ENCODE measurements at regions not wholly inside any gene's neighbourhood (a gene's known extent, or its start where the extent isn't known, plus 50 kb on each side); places are given as distances from the start of the nearest gene placed in this dataset.
A peak's percentile ranks its signal among the peaks of the same experiment; 100 is the strongest.

- H3K9me3 Mint-ChIP-seq (ENCODE audit: unreplicated experiment) = peaks cover 9% of the 10 kb centered on the region
- DNase-seq = peak; percentile 52
- H3K27ac Mint-ChIP-seq (ENCODE audit: unreplicated experiment) = peak overlapping the region; percentile 98
Observed at GRCh38 chr18:57915865-57916582, 112.9 kb upstream of the ATP8B1 start.

GRCh38 chr18:57915248-57915647 lies 112.1 kb upstream of the ATP8B1 start:
- H3K4me1 Mint-ChIP-seq (ENCODE audit: low read depth, unreplicated experiment) = peaks cover 27% of the 10 kb centered on the region
- TF ChIP-seq CTCF (IDR thresholded peaks at IDR 0.05; ENCODE audit: partially characterized antibody, unreplicated experiment) = no peak
- H3K4me3 Mint-ChIP-seq (ENCODE audit: unreplicated experiment) = peak overlapping the region; percentile 20
- peak overlapping the region; percentile 98 for H3K27ac Mint-ChIP-seq (ENCODE audit: unreplicated experiment)
- peaks cover 8% of the 10 kb centered on the region for H3K27me3 Mint-ChIP-seq (ENCODE audit: unreplicated experiment)
- no peak for DNase-seq
- H3K36me3 Mint-ChIP-seq (ENCODE audit: unreplicated experiment) = peaks cover 11% of the 10 kb centered on the region
- H3K9me3 Mint-ChIP-seq (ENCODE audit: unreplicated experiment) = peaks cover 9% of the 10 kb centered on the region

More at GRCh38 chr18:57915865-57916582, 112.9 kb upstream of the ATP8B1 start:
- peaks cover 11% of the 10 kb centered on the region for H3K36me3 Mint-ChIP-seq (ENCODE audit: unreplicated experiment)
- peaks cover 23% of the 10 kb centered on the region for H3K4me1 Mint-ChIP-seq (ENCODE audit: low read depth, unreplicated experiment)
- peak overlapping the region; percentile 20 for H3K4me3 Mint-ChIP-seq (ENCODE audit: unreplicated experiment)
- no peak for TF ChIP-seq CTCF (IDR thresholded peaks at IDR 0.05; ENCODE audit: partially characterized antibody, unreplicated experiment)
- peaks cover 6% of the 10 kb centered on the region for H3K27me3 Mint-ChIP-seq (ENCODE audit: unreplicated experiment)

GRCh38 chr18:57913686-57914085 lies 110.6 kb upstream of the ATP8B1 start:
- TF ChIP-seq CTCF (IDR thresholded peaks at IDR 0.05; ENCODE audit: partially characterized antibody, unreplicated experiment) = no peak
- no peak overlapping the region for H3K4me3 Mint-ChIP-seq (ENCODE audit: unreplicated experiment)
- H3K27me3 Mint-ChIP-seq (ENCODE audit: unreplicated experiment) = peaks cover 6% of the 10 kb centered on the region
- peaks cover 9% of the 10 kb centered on the region for H3K9me3 Mint-ChIP-seq (ENCODE audit: unreplicated experiment)
- peaks cover 8% of the 10 kb centered on the region for H3K36me3 Mint-ChIP-seq (ENCODE audit: unreplicated experiment)
- no peak for DNase-seq
- H3K4me1 Mint-ChIP-seq (ENCODE audit: low read depth, unreplicated experiment) = peaks cover 27% of the 10 kb centered on the region
- H3K27ac Mint-ChIP-seq (ENCODE audit: unreplicated experiment) = peak overlapping the region; percentile 48

- H3K36me3 Mint-ChIP-seq (ENCODE audit: unreplicated experiment) = no peaks in the 10 kb centered on the region
- no peak overlapping the region for H3K4me3 Mint-ChIP-seq (ENCODE audit: unreplicated experiment)
- H3K9me3 Mint-ChIP-seq (ENCODE audit: unreplicated experiment) = peaks cover 4% of the 10 kb centered on the region
- peak; percentile 44 for TF ChIP-seq CTCF (IDR thresholded peaks at IDR 0.05; ENCODE audit: partially characterized antibody, unreplicated experiment)
- peaks cover 19% of the 10 kb centered on the region for H3K4me1 Mint-ChIP-seq (ENCODE audit: low read depth, unreplicated experiment)
- H3K27me3 Mint-ChIP-seq (ENCODE audit: unreplicated experiment) = peaks cover 4% of the 10 kb centered on the region
- no peak overlapping the region for H3K27ac Mint-ChIP-seq (ENCODE audit: unreplicated experiment)
- DNase-seq = peak; percentile 39
Observed at GRCh38 chr18:57910817-57911216, 107.7 kb upstream of the ATP8B1 start.

- DNase-seq = no peak
- Mint-ChIP-seq H3K27me3 (ENCODE audit: unreplicated experiment) (peaks cover 3% of the 10 kb centered on the region), H3K9me3 (ENCODE audit: unreplicated experiment) (no peaks in the 10 kb centered on the region), H3K36me3 (ENCODE audit: unreplicated experiment) (no peaks in the 10 kb centered on the region), H3K4me3 (ENCODE audit: unreplicated experiment) (no peak overlapping the region), H3K27ac (ENCODE audit: unreplicated experiment) (no peak overlapping the region), H3K4me1 (ENCODE audit: low read depth, unreplicated experiment) (peaks cover 12% of the 10 kb centered on the region)
- no peak for TF ChIP-seq CTCF (IDR thresholded peaks at IDR 0.05; ENCODE audit: partially characterized antibody, unreplicated experiment)
Observed at GRCh38 chr18:57910134-57910533, 107.0 kb upstream of the ATP8B1 start.

All from glutamatergic neuron (in vitro differentiated cells).